ENCODE measurements at regions not wholly inside any gene's neighbourhood (a gene's known extent, or its start where the extent isn't known, plus 50 kb on each side); places are given as distances from the start of the nearest gene placed in this dataset.

DNA sequence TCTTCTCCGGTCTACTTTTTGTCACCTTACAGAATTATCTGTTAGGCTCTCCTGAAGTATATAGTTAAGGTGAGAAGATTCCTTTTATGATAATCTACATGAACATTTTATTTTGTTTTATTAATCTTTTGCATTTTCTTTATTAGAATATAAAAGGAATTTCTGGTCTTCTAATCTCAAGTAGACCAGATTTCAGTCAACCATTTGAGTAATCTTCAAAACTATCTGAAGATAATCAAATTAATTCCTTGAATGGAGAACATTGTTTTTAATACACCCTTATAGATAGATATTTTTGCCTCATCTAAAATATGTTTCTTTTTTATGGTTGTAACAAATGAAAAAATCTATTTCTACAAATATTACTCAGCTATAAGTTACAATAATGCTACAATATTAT is 381.7 kb upstream of the PCDH20 start:
- TF ChIP-seq GLIS3 (CRISPR knock-in tag; IDR thresholded peaks at IDR 0.05), result no peak
- TF ChIP-seq ZNF70 (CRISPR knock-in tag; IDR thresholded peaks at IDR 0.05), result no peak
- no peak for TF ChIP-seq PPARA (CRISPR knock-in tag; IDR thresholded peaks at IDR 0.05; ENCODE audit: borderline replicate concordance)
- TF ChIP-seq, protein P1, sequence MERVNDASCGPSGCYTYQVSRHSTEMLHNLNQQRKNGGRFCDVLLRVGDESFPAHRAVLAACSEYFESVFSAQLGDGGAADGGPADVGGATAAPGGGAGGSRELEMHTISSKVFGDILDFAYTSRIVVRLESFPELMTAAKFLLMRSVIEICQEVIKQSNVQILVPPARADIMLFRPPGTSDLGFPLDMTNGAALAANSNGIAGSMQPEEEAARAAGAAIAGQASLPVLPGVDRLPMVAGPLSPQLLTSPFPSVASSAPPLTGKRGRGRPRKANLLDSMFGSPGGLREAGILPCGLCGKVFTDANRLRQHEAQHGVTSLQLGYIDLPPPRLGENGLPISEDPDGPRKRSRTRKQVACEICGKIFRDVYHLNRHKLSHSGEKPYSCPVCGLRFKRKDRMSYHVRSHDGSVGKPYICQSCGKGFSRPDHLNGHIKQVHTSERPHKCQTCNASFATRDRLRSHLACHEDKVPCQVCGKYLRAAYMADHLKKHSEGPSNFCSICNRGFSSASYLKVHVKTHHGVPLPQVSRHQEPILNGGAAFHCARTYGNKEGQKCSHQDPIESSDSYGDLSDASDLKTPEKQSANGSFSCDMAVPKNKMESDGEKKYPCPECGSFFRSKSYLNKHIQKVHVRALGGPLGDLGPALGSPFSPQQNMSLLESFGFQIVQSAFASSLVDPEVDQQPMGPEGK (CRISPR knock-in tag; IDR thresholded peaks at IDR 0.05; ENCODE audit: borderline replicate concordance), result no peak
- TF ChIP-seq, protein P2, sequence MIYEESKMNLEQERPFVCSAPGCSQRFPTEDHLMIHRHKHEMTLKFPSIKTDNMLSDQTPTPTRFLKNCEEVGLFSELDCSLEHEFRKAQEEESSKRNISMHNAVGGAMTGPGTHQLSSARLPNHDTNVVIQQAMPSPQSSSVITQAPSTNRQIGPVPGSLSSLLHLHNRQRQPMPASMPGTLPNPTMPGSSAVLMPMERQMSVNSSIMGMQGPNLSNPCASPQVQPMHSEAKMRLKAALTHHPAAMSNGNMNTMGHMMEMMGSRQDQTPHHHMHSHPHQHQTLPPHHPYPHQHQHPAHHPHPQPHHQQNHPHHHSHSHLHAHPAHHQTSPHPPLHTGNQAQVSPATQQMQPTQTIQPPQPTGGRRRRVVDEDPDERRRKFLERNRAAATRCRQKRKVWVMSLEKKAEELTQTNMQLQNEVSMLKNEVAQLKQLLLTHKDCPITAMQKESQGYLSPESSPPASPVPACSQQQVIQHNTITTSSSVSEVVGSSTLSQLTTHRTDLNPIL (CRISPR knock-in tag; IDR thresholded peaks at IDR 0.05; ENCODE audit: low read depth), result no peak
- TF ChIP-seq, protein P3, sequence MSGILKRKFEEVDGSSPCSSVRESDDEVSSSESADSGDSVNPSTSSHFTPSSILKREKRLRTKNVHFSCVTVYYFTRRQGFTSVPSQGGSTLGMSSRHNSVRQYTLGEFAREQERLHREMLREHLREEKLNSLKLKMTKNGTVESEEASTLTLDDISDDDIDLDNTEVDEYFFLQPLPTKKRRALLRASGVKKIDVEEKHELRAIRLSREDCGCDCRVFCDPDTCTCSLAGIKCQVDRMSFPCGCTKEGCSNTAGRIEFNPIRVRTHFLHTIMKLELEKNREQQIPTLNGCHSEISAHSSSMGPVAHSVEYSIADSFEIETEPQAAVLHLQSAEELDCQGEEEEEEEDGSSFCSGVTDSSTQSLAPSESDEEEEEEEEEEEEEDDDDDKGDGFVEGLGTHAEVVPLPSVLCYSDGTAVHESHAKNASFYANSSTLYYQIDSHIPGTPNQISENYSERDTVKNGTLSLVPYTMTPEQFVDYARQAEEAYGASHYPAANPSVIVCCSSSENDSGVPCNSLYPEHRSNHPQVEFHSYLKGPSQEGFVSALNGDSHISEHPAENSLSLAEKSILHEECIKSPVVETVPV (CRISPR knock-in tag; IDR thresholded peaks at IDR 0.05), result no peak
- TF ChIP-seq, protein P4, sequence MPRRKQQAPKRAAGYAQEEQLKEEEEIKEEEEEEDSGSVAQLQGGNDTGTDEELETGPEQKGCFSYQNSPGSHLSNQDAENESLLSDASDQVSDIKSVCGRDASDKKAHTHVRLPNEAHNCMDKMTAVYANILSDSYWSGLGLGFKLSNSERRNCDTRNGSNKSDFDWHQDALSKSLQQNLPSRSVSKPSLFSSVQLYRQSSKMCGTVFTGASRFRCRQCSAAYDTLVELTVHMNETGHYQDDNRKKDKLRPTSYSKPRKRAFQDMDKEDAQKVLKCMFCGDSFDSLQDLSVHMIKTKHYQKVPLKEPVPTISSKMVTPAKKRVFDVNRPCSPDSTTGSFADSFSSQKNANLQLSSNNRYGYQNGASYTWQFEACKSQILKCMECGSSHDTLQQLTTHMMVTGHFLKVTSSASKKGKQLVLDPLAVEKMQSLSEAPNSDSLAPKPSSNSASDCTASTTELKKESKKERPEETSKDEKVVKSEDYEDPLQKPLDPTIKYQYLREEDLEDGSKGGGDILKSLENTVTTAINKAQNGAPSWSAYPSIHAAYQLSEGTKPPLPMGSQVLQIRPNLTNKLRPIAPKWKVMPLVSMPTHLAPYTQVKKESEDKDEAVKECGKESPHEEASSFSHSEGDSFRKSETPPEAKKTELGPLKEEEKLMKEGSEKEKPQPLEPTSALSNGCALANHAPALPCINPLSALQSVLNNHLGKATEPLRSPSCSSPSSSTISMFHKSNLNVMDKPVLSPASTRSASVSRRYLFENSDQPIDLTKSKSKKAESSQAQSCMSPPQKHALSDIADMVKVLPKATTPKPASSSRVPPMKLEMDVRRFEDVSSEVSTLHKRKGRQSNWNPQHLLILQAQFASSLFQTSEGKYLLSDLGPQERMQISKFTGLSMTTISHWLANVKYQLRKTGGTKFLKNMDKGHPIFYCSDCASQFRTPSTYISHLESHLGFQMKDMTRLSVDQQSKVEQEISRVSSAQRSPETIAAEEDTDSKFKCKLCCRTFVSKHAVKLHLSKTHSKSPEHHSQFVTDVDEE (CRISPR knock-in tag; IDR thresholded peaks at IDR 0.05), result no peak
- no peak for TF ChIP-seq ZFP30 (CRISPR knock-in tag; IDR thresholded peaks at IDR 0.05)
- no peak for TF ChIP-seq SNAI2 (CRISPR knock-in tag; IDR thresholded peaks at IDR 0.05)
- TF ChIP-seq CSDC2 (CRISPR knock-in tag; IDR thresholded peaks at IDR 0.05), result no peak
- no peak for TF ChIP-seq ISL1 (CRISPR knock-in tag; IDR thresholded peaks at IDR 0.05)
- no peak for TF ChIP-seq ESRRG (CRISPR knock-in tag; IDR thresholded peaks at IDR 0.05)
- TF ChIP-seq, protein P5, sequence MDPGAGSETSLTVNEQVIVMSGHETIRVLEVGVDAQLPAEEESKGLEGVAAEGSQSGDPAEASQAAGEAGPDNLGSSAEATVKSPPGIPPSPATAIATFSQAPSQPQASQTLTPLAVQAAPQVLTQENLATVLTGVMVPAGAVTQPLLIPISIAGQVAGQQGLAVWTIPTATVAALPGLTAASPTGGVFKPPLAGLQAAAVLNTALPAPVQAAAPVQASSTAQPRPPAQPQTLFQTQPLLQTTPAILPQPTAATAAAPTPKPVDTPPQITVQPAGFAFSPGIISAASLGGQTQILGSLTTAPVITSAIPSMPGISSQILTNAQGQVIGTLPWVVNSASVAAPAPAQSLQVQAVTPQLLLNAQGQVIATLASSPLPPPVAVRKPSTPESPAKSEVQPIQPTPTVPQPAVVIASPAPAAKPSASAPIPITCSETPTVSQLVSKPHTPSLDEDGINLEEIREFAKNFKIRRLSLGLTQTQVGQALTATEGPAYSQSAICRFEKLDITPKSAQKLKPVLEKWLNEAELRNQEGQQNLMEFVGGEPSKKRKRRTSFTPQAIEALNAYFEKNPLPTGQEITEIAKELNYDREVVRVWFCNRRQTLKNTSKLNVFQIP (CRISPR knock-in tag; IDR thresholded peaks at IDR 0.05; ENCODE audit: borderline replicate concordance, low read depth), result no peak
- TF ChIP-seq BACH2 (CRISPR knock-in tag; IDR thresholded peaks at IDR 0.05; ENCODE audit: borderline replicate concordance), result no peak
